Rectal smooth muscle tissue (tissue), 1 donor: ENCODE measurements at regions not wholly inside any gene's neighbourhood (a gene's known extent, or its start where the extent isn't known, plus 50 kb on each side); places are given as distances from the start of the nearest gene placed in this dataset.

ENCODE experiments used
- H3K27ac ChIP-seq: one replicate; pipeline ENCODE4 v1.7.0; 2013; ENCODE audit warnings: low read depth, low read length, inconsistent platforms
- H3K27me3 ChIP-seq: one replicate; pipeline ENCODE4 v1.7.0; 2013; ENCODE audit warnings: low read length; ENCODE audit not compliant: control insufficient read depth, insufficient read depth
- H3K36me3 ChIP-seq: one replicate; pipeline ENCODE4 v1.7.0; 2013; ENCODE audit warnings: low read length; ENCODE audit not compliant: control insufficient read depth, insufficient read depth
- H3K4me1 ChIP-seq: one replicate; pipeline ENCODE4 v1.7.0; 2013; ENCODE audit warnings: low read length; ENCODE audit not compliant: control insufficient read depth, insufficient read depth
- H3K4me3 ChIP-seq: one replicate; pipeline ENCODE4 v1.7.0; 2013; ENCODE audit warnings: low read length
- H3K9ac ChIP-seq: one replicate; pipeline ENCODE4 v1.7.0; 2013; ENCODE audit warnings: low read length

DNA sequence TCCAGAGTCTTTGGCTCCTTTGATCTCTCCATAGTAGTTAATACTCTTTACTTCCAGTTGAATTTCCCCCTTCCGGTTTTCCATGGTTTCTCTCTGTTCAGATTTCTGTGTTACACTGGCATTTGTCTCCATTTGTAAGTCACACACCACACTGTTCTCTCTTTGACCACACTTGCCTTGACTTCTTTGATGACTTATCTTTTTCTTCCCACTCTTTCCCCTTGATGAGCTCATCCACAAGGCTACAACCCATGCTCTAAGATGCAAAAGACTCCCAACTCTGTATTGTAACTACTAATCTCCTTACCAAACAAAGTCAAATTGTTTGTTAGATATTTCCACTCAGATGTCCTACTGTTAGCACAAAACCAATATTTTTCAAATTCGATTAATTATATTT is 242.7 kb upstream of the E2F7 start:
- no peak overlapping the region for H3K27ac ChIP-seq
- no peak overlapping the region for H3K4me3 ChIP-seq
- H3K4me1 ChIP-seq: no peaks in the 10 kb centered on the region
- no peaks in the 10 kb centered on the region for H3K36me3 ChIP-seq
- H3K27me3 ChIP-seq: no peaks in the 10 kb centered on the region
- no peak overlapping the region for H3K9ac ChIP-seq

GRCh38 chr12:77300811-77301210 is 235.4 kb upstream of the E2F7 start:
- H3K27me3 ChIP-seq: no peaks in the 10 kb centered on the region
- H3K36me3 ChIP-seq: no peaks in the 10 kb centered on the region
- H3K27ac ChIP-seq: no peak overlapping the region
- H3K4me3 ChIP-seq: no peak overlapping the region
- no peak overlapping the region for H3K9ac ChIP-seq
- H3K4me1 ChIP-seq: no peaks in the 10 kb centered on the region

GRCh38 chr12:77299910-77300669 is 234.7 kb upstream of the E2F7 start:
- H3K4me1 ChIP-seq: no peaks in the 10 kb centered on the region
- no peak overlapping the region for H3K27ac ChIP-seq
- H3K27me3 ChIP-seq: no peaks in the 10 kb centered on the region
- no peaks in the 10 kb centered on the region for H3K36me3 ChIP-seq
- no peak overlapping the region for H3K9ac ChIP-seq
- H3K4me3 ChIP-seq: no peak overlapping the region

DNA sequence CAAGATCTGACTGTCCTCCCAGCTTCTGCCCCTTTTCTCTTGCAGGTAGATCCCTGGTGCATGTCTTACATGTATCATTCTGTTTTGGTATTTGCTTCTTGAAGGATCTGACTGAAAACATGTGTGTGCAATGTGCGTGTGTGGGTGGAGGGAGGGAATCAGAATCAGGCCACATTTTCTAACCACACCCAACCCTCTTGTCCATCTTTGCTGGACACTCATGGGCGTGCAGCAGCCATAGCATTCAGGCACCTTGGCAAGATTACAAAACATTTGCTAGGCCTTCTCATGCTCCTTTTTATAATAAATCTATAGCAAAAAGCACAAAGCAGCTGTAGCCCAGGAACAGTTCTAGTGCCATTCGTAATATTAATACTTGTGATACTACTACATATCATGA is 233.6 kb upstream of the E2F7 start:
- no peak overlapping the region for H3K27ac ChIP-seq
- no peak overlapping the region for H3K4me3 ChIP-seq
- no peaks in the 10 kb centered on the region for H3K27me3 ChIP-seq
- no peaks in the 10 kb centered on the region for H3K36me3 ChIP-seq
- H3K4me1 ChIP-seq: no peaks in the 10 kb centered on the region
- no peak overlapping the region for H3K9ac ChIP-seq

GRCh38 chr12:77294016-77294415 is 228.6 kb upstream of the E2F7 start:
- no peaks in the 10 kb centered on the region for H3K27me3 ChIP-seq
- H3K27ac ChIP-seq: no peak overlapping the region
- no peak overlapping the region for H3K4me3 ChIP-seq
- no peaks in the 10 kb centered on the region for H3K4me1 ChIP-seq
- no peak overlapping the region for H3K9ac ChIP-seq
- H3K36me3 ChIP-seq: no peaks in the 10 kb centered on the region

- Histone ChIP-seq H3K9ac (no peak overlapping the region), H3K27me3 (no peaks in the 10 kb centered on the region), H3K36me3 (no peaks in the 10 kb centered on the region), H3K27ac (no peak overlapping the region), H3K4me1 (no peaks in the 10 kb centered on the region), H3K4me3 (no peak overlapping the region)
These were observed 209.6 kb upstream of the E2F7 start for GRCh38 chr12:77274926-77275325.

DNA sequence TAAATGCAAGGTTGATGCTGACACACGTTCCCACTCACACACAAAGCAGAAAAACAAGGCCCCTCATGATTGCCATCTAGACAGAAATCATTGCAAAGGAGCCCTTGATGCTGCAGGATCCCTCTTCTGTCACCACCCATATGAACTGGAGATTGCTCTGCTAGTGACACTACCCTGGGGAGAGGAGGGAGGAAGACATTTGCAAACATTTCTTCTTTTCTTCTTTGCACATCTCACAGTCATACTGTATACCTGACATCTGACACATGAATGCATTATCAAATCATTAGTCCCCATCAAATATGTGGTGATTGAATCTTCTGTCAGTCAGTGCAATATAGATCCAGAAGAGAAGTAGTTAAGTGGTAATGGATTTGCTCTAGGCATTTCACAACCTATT is 208.5 kb upstream of the E2F7 start:
- Histone ChIP-seq H3K27ac (no peak overlapping the region), H3K9ac (no peak overlapping the region), H3K4me1 (no peaks in the 10 kb centered on the region), H3K36me3 (no peaks in the 10 kb centered on the region), H3K4me3 (no peak overlapping the region), H3K27me3 (no peaks in the 10 kb centered on the region)

DNA sequence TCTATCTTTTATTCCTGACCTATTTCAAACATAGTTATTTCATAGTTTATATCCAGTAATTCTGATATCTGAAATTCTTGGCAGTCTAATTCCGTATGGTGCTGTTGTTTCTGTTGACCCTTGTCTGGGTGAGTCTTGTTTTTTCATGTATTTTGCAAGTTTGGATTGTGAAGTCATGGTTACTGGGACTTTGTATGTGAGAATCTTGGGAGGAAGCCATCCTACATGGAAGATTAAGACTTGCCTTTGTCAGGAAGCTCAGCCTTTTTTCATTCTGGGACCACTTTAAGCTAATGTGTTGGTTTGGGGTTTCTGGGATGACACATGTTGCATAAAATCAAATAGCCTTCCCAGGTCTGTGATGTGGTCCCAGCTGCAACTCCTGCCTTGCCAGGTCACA is 191.6 kb upstream of the E2F7 start:
- Histone ChIP-seq H3K4me3 (no peak overlapping the region), H3K27me3 (no peaks in the 10 kb centered on the region), H3K27ac (no peak overlapping the region), H3K36me3 (no peaks in the 10 kb centered on the region), H3K4me1 (no peaks in the 10 kb centered on the region), H3K9ac (no peak overlapping the region)

GRCh38 chr12:77253321-77253720 is 188.0 kb upstream of the E2F7 start:
- no peaks in the 10 kb centered on the region for H3K27me3 ChIP-seq
- no peak overlapping the region for H3K4me3 ChIP-seq
- H3K9ac ChIP-seq: no peak overlapping the region
- H3K4me1 ChIP-seq: no peaks in the 10 kb centered on the region
- no peak overlapping the region for H3K27ac ChIP-seq
- no peaks in the 10 kb centered on the region for H3K36me3 ChIP-seq

DNA sequence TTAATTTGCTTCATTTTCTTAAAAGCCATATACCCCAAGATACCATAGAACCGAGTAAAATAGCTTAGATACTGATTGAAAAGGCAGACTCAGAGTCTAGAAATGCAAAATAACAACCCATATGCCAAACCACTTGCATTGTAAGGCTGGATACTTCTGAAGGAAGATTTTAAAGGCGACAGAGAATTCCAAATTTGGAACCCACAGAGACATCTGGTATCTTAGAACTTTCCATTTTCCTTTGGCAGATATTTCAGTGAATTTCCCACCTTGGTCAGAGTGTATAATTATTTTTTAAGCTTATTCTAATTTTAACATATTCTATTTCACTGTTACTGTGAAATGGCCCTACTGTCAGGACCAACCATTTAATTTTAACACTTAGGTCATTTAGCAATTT is 186.4 kb upstream of the E2F7 start:
- no peaks in the 10 kb centered on the region for H3K4me1 ChIP-seq
- no peaks in the 10 kb centered on the region for H3K27me3 ChIP-seq
- no peak overlapping the region for H3K4me3 ChIP-seq
- no peak overlapping the region for H3K27ac ChIP-seq
- H3K9ac ChIP-seq: no peak overlapping the region
- H3K36me3 ChIP-seq: no peaks in the 10 kb centered on the region

- Histone ChIP-seq H3K27me3 (no peaks in the 10 kb centered on the region), H3K27ac (no peak overlapping the region), H3K4me1 (no peaks in the 10 kb centered on the region), H3K9ac (no peak overlapping the region), H3K4me3 (no peak overlapping the region), H3K36me3 (no peaks in the 10 kb centered on the region)
These were observed 184.5 kb upstream of the E2F7 start for GRCh38 chr12:77249892-77250291.

DNA sequence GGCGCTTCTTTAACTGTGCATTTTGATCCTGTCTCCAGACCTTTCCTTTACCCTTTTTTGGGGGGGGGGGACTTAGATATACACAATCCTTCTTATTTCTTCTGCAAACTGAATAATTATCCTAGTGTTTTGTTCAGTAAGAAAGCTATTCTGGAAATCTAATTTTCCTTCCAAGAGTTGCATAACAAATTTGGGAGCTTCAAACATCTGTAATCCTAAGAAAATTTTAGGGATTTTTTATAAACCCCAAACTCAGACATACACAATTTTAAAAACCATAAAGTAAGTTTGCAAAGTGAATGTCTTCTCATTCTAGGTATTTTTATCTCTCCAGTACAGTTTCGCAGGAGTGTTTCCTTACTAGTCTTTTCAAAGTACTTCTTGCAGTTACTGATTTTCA is 182.7 kb upstream of the E2F7 start:
- Histone ChIP-seq H3K27ac (no peak overlapping the region), H3K4me3 (no peak overlapping the region), H3K4me1 (no peaks in the 10 kb centered on the region), H3K27me3 (no peaks in the 10 kb centered on the region), H3K9ac (no peak overlapping the region), H3K36me3 (no peaks in the 10 kb centered on the region)

DNA sequence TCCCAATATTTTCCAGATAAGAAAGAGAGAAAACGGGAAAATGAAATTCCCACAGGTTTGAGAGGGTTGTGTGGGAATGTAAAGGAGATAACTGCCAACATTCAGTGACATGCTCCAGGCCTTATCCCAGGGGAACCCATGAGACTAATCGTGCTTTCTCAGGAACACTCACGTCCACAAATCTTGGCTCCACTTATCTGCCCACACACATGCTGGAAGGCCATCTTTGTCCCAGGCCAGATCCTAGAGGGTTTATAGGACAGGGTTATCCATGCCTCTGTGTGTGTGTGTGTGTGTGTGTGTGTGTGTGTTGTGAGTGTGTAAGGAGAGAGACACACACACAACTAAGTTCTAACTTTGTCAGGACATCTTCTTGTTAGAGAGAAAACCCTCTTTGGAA is 182.2 kb upstream of the E2F7 start:
- no peaks in the 10 kb centered on the region for H3K27me3 ChIP-seq
- no peaks in the 10 kb centered on the region for H3K4me1 ChIP-seq
- H3K27ac ChIP-seq: no peak overlapping the region
- no peak overlapping the region for H3K4me3 ChIP-seq
- H3K9ac ChIP-seq: no peak overlapping the region
- H3K36me3 ChIP-seq: no peaks in the 10 kb centered on the region
